IMR-90 (cell line): ENCODE measurements at regions not wholly inside any gene's neighbourhood (a gene's known extent, or its start where the extent isn't known, plus 50 kb on each side); places are given as distances from the start of the nearest gene placed in this dataset.

ENCODE experiments used
- ATAC-seq: fragments of 200-7000 bp; cut with Tn5 transposase; 2 replicates; pipeline ENCODE4 v1.9.1; 2020; ENCODE audit warnings: low read depth, mild to moderate bottlenecking, moderate library complexity
- BruUV-seq: library from RNA; stranded (reverse); fragments of 400-500 nt; replicated peaks from 2 replicates; lab custom pipeline; 2021; lab: Mats Ljungman, UMichigan
- CTCF ChIA-PET: fragments of 300-600 bp; formaldehyde crosslinking; extraction: SDS; loops from one replicate; lab custom pipeline; 2021; ENCODE audit warnings: antibody characterized with exemption; lab: Yijun Ruan, JAX
- POLR2A ChIA-PET: fragments of 300-600 bp; sonication (Branson Sonifier 250); formaldehyde crosslinking; loops from one replicate; lab custom pipeline; 2022; ENCODE audit warnings: antibody characterized with exemption; ENCODE audit not compliant: unreplicated experiment; lab: Charles Lee
- DNase-seq: peaks from one replicate; pipeline ENCODE4 v3.0.0; 2013
- H2AFZ ChIP-seq: replicated peaks from 2 replicates; pipeline ENCODE3; 2013; ENCODE audit warnings: low read length, mild to moderate bottlenecking; ENCODE audit not compliant: poor library complexity
- H2AK5ac ChIP-seq: 2 replicates; pipeline ENCODE4 v1.6.1; 2013; ENCODE audit warnings: low read depth, low read length, inconsistent platforms
- H2AK9ac ChIP-seq: replicated peaks from 2 replicates; pipeline ENCODE3; 2013; ENCODE audit warnings: mild to moderate bottlenecking, low read depth, low read length, moderate library complexity; ENCODE audit not compliant: poor library complexity
- H2BK120ac ChIP-seq: 2 replicates; pipeline ENCODE4 v1.6.1; 2013; ENCODE audit warnings: low read depth, low read length, inconsistent platforms
- H2BK15ac ChIP-seq: 3 replicates; pipeline ENCODE4 v1.6.1; 2013; ENCODE audit warnings: low read depth, low read length, inconsistent platforms
- H2BK20ac ChIP-seq: 2 replicates; pipeline ENCODE4 v1.6.1; 2013; ENCODE audit warnings: low read depth, mild to moderate bottlenecking, inconsistent platforms, low read length, moderate library complexity
- H2BK5ac ChIP-seq: 2 replicates; pipeline ENCODE4 v1.6.1; 2013; ENCODE audit warnings: mild to moderate bottlenecking, low read depth, low read length, inconsistent platforms; ENCODE audit not compliant: poor library complexity, severe bottlenecking
- H3K14ac ChIP-seq: replicated peaks from 2 replicates; pipeline ENCODE4 v1.6.1; 2013; ENCODE audit warnings: low read depth, low read length, inconsistent platforms
- H3K18ac ChIP-seq: 2 replicates; pipeline ENCODE4 v1.6.1; 2013; ENCODE audit warnings: low read depth, low read length, control low read depth
- H3K23ac ChIP-seq: 2 replicates; pipeline ENCODE4 v1.6.1; 2013; ENCODE audit warnings: low read depth, low read length, inconsistent platforms
- H3K27ac ChIP-seq: 2 replicates; pipeline ENCODE4 v1.5.1; 2013; ENCODE audit warnings: mild to moderate bottlenecking, control low read depth, low read length; ENCODE audit not compliant: insufficient read depth
- H3K27me3 ChIP-seq: 2 replicates; pipeline ENCODE4 v1.6.1; 2013; ENCODE audit warnings: low read length; ENCODE audit not compliant: control insufficient read depth, insufficient read depth
- H3K36me3 ChIP-seq: 2 replicates; pipeline ENCODE4 v1.6.1; 2013; ENCODE audit warnings: low read length, mixed read lengths; ENCODE audit not compliant: control insufficient read depth, insufficient read depth
- H3K4ac ChIP-seq: 2 replicates; pipeline ENCODE4 v1.6.1; 2013; ENCODE audit warnings: low read depth, low read length, inconsistent platforms
- H3K4me1 ChIP-seq: 2 replicates; pipeline ENCODE4 v1.6.1; 2013; ENCODE audit warnings: low read length, mixed read lengths; ENCODE audit not compliant: control insufficient read depth, insufficient read depth
- H3K4me2 ChIP-seq: 2 replicates; pipeline ENCODE4 v1.6.1; 2013; ENCODE audit warnings: low read depth, mild to moderate bottlenecking, control low read depth, low read length, moderate library complexity
- H3K4me3 ChIP-seq: 2 replicates; pipeline ENCODE4 v1.5.1; 2013; ENCODE audit warnings: low read depth, mild to moderate bottlenecking, control low read depth, low read length, moderate library complexity; ENCODE audit not compliant: insufficient read depth
- H3K56ac ChIP-seq: 2 replicates; pipeline ENCODE4 v1.6.1; 2013; ENCODE audit warnings: low read length, inconsistent platforms; ENCODE audit not compliant: insufficient read depth; ENCODE audit errors: extremely low read depth
- H3K79me1 ChIP-seq, 2 experiments: 2 replicates each; pipeline ENCODE4 v1.6.1; 2013; ENCODE audit warnings: low read length in 2 of 2, inconsistent platforms in 1 of 2, low read depth in 1 of 2
- H3K9ac ChIP-seq: 2 replicates; pipeline ENCODE4 v1.6.1; 2013; ENCODE audit warnings: low read depth, low read length, control low read depth
- H3K9me1 ChIP-seq: 2 replicates; pipeline ENCODE4 v1.6.1; 2013; ENCODE audit warnings: low read length, inconsistent platforms; ENCODE audit not compliant: insufficient read depth
- H3K9me3 ChIP-seq: 2 replicates; pipeline ENCODE4 v1.6.1; 2013; ENCODE audit warnings: low read length; ENCODE audit not compliant: control insufficient read depth, insufficient read depth
- H4K20me1 ChIP-seq: 2 replicates; pipeline ENCODE4 v1.6.1; 2013; ENCODE audit warnings: low read length, inconsistent platforms; ENCODE audit not compliant: insufficient read depth
- H4K5ac ChIP-seq: 2 replicates; pipeline ENCODE4 v1.6.1; 2013; ENCODE audit warnings: mild to moderate bottlenecking, low read depth, low read length, control low read depth
- H4K8ac ChIP-seq, 2 experiments: 2 replicates each; pipeline ENCODE4 v1.6.1; 2013; ENCODE audit warnings: low read depth in 2 of 2, low read length in 2 of 2, control low read depth in 1 of 2, inconsistent platforms in 1 of 2
- H4K91ac ChIP-seq: 2 replicates; pipeline ENCODE4 v1.6.1; 2013; ENCODE audit warnings: low read depth, low read length, inconsistent platforms; ENCODE audit not compliant: insufficient read depth
- CEBPB ChIP-seq: IDR thresholded peaks from 2 replicates; pipeline ENCODE4 v1.6.1; 2012; ENCODE audit warnings: low read depth, low read length, improper control_type of control experiment
- CHD1 ChIP-seq: IDR thresholded peaks from 2 replicates; pipeline ENCODE4 v1.6.1; 2012; ENCODE audit warnings: low read depth, low read length, improper control_type of control experiment
- CTCF ChIP-seq: conservative IDR thresholded peaks from 2 replicates; pipeline ENCODE4 v1.5.1; 2012; ENCODE audit warnings: mild to moderate bottlenecking, low read depth, low read length, improper control_type of control experiment
- ELK1 ChIP-seq: fragments of 150-350 bp; IDR thresholded peaks from 2 replicates; pipeline ENCODE4 v1.6.1; 2016; ENCODE audit warnings: low read depth, mild to moderate bottlenecking, low read length, moderate library complexity, borderline replicate concordance
- FOS ChIP-seq: fragments of 150-350 bp; IDR thresholded peaks from 2 replicates; pipeline ENCODE4 v1.6.1; 2016; ENCODE audit warnings: low read depth, low read length
- MAFK ChIP-seq: IDR thresholded peaks from 2 replicates; pipeline ENCODE4 v1.6.1; 2012; ENCODE audit warnings: low read depth, low read length, improper control_type of control experiment
- NFE2L2 ChIP-seq: fragments of 150-350 bp; IDR thresholded peaks from 2 replicates; pipeline ENCODE4 v1.6.1; 2016; ENCODE audit warnings: low read depth, mild to moderate bottlenecking, low read length
- USF2 ChIP-seq: fragments of 150-350 bp; IDR thresholded peaks from 2 replicates; pipeline ENCODE4 v1.6.1; 2017; ENCODE audit warnings: mild to moderate bottlenecking, antibody characterized with exemption, low read length, low read depth
- WGBS, 2 experiments: methylation state at CpG; one replicate each; pipeline versions ENCODE4 v1.1.5 to v1.1.7; 2013; ENCODE audit warnings: missing lambda C conversion rate in 2 of 2; ENCODE audit not compliant: insufficient read length in 1 of 2; ENCODE audit errors: extremely low coverage in 2 of 2; 5-methylcytosine and 5-hydroxymethylcytosine counted together
- dilution Hi-C: fragments of 300-500 bp; cut with HindIII; formaldehyde crosslinking; loops from one replicate; pipeline ENCODE4 v1.14.3; 2018; ENCODE audit warnings: low sequenced_read_pairs; ENCODE audit not compliant: unreplicated experiment
- in situ Hi-C: fragments of 300-500 bp; cut with MboI; formaldehyde crosslinking; loops from 3 replicates; pipeline ENCODE4 v1.14.3; 2019; ENCODE audit warnings: low sequenced_read_pairs, inconsistent platforms, mixed read lengths
- intact Hi-C: fragments of 100-400 bp; cut with micrococcal nuclease; formaldehyde crosslinking; loops from 2 replicates; pipeline ENCODE4 v1.10.0; 2022

- H3K4me1 ChIP-seq, result no peaks in the 10 kb centered on the region
- H2BK5ac ChIP-seq, result no peak overlapping the region
- H3K79me1 ChIP-seq, result no peaks in the 10 kb centered on the region
- no peak overlapping the region for H3K4me2 ChIP-seq
- dilution Hi-C loops, result no loop called here
- H2BK20ac ChIP-seq, result no peak overlapping the region
- H4K20me1 ChIP-seq, result no peaks in the 10 kb centered on the region
- no peak overlapping the region for H3K27ac ChIP-seq
- no peak overlapping the region for H3K14ac ChIP-seq
- WGBS, 2 experiments, result 74% methylated on average over 6 of the region's 17 CpGs; no CpG with 5 or more reads in 1 of the 2 experiments
- H2AFZ ChIP-seq, result no peak overlapping the region
- H3K27me3 ChIP-seq, result no peaks in the 10 kb centered on the region
- no peak overlapping the region for H2AK9ac ChIP-seq
- in situ Hi-C loops, result no loop called here
- H3K9ac ChIP-seq, result no peak overlapping the region
- no peak overlapping the region for H3K56ac ChIP-seq
- no peak overlapping the region for H4K5ac ChIP-seq
- no peak overlapping the region for H2BK15ac ChIP-seq
- ChIA-PET CTCF (no interaction called here), POLR2A (no interaction called here)
- H3K4me3 ChIP-seq, result no peak overlapping the region
- H4K8ac ChIP-seq, result no peak overlapping the region
- DNase-seq (no peak), ATAC-seq (no peak)
- H2BK120ac ChIP-seq, result no peak overlapping the region
- no peak overlapping the region for H2AK5ac ChIP-seq
- H3K18ac ChIP-seq, result no peak overlapping the region
- H3K9me1 ChIP-seq, result no peaks in the 10 kb centered on the region
- no peak overlapping the region for H4K91ac ChIP-seq
- no peak overlapping the region for H3K4ac ChIP-seq
- no peaks in the 10 kb centered on the region for H3K36me3 ChIP-seq
- TF ChIP-seq CEBPB (no peak), CTCF (no peak), NFE2L2 (no peak), MAFK (no peak), USF2 (no peak), FOS (no peak), CHD1 (no peak), ELK1 (no peak)
- peaks cover 55% of the 10 kb centered on the region for H3K9me3 ChIP-seq
- intact Hi-C loops, result no loop called here
- H3K23ac ChIP-seq, result no peak overlapping the region
- no TSS peak for BruUV-seq
Observed at GRCh38 chr13:112132142-112132541, 65.2 kb downstream of the SOX1 start.
